G401 (cell line): ENCODE measurements at regions not wholly inside any gene's neighbourhood (a gene's known extent, or its start where the extent isn't known, plus 50 kb on each side); places are given as distances from the start of the nearest gene placed in this dataset.
"Not testable (repeated sequence)": the region's sequence is repeated elsewhere in the genome, so short reads cannot be mapped to it uniquely, and the experiment has no call there.

Experiments
- DNase-seq: peaks from one replicate; pipeline ENCODE4 v3.0.0-alpha.2; 2015; ENCODE audit warnings: low spot score
- in situ Hi-C: cut with HindIII; loops from 2 replicates; pipeline ENCODE4 v1.10.0; 2016; ENCODE audit warnings: low sequenced_read_pairs, mixed read lengths

DNA sequence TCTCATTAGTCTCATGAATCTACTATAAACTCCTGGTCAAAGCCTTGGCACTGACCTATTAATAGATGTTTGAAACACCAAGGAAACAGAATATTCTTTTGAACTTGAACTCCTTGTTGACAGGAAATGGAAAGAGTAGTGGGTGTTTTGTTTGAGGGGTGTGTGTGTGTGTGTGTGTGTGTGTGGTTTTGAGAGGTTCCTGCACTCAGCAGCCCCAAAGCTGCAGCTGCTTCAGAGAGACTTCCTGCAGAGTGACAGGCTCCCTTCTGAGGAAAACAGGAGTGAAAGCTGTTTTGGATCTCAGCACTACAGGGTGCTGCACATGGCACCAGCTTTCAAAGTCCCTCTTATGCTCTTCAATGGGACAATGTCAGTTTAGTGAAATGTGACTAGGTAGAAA lies 546.5 kb upstream of the STEAP1 start:
- DNase-seq = no peak
- in situ Hi-C loops = no loop called here

- in situ Hi-C loops, DNase-seq: not testable (repeated sequence)
Observed at GRCh38 chr7:89616829-89617228, 537.4 kb upstream of the STEAP1 start.

GRCh38 chr7:89618274-89618673 lies 536.0 kb upstream of the STEAP1 start:
- no peak for DNase-seq
- in situ Hi-C loops = no loop called here

GRCh38 chr7:89621925-89622641 lies 532.2 kb upstream of the STEAP1 start:
- in situ Hi-C loops = no loop called here

DNA sequence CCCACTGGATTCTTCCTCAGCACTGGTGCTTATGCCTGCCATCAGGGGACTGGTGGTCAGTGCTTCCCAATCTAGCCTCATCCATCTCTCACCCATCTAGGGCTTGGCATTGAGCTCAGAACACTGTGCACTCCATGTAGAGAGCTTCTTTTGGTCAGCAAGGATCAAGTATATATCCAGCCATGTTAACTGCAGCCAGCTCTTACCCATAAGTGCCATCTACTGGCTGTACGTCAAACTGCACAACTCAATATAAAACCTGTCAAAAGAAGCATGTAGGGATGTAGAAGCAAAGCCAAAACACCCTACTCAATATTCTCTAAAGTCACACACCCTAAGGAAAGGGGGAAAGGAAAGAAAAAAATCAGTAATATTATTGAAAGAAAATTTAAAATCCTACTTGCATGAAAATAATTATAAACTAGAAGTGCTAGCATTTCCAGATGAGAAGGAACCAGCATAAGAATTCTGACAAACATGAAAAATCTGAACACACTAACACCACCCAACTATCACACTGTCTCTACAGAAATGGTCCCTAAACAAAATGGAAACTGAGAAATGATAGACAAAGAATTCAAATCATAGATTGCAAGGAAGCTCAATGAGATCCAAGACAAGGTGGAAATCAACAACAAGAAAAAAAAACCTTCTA lies 531.1 kb upstream of the STEAP1 start:
- in situ Hi-C loops = no loop called here
- peak; percentile 47 for DNase-seq

More at GRCh38 chr7:89621925-89622641, 532.2 kb upstream of the STEAP1 start:
- DNase-seq = no peak

GRCh38 chr7:89624155-89624554 lies 530.1 kb upstream of the STEAP1 start:
- DNase-seq, in situ Hi-C loops: not testable (repeated sequence)

DNA sequence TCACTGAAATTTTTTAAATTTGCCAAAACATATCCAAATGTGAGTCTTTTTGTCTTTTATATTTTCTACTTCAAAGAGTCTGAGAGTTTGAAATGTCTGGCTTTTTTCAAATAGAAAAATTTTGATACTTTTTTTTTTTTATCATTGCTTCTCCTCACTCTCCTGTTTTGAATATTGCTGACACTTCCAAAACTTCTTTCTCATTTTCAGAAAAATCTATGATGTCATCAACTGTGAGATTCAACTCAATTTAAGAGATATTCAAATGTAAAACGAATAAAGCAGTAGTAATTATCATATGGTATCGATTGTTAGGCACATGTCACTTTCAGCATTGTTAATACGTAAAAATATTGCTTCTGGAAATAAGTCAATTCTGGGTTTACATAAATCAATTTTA lies 505.8 kb upstream of the STEAP1 start:
- in situ Hi-C loops = no loop called here
- no peak for DNase-seq

DNA sequence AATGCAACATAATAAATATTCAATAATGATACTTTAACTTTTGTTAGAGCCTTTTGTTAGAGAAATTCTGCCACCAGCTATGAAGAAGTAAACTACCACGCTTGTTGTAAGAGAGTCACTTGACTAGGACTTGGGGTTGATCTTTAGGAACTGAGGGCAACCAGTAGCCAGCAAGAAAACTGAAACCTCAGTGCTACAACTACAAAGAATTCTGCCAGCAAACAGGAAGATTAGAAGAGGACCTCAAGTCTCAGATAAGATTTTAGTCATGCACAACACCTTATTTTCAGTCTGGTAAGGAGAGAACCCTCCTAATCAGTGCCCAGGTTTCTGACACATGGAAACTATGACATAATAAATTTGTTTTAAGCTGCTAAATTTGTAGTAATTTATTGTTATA lies 498.3 kb upstream of the STEAP1 start:
- DNase-seq = no peak

DNA sequence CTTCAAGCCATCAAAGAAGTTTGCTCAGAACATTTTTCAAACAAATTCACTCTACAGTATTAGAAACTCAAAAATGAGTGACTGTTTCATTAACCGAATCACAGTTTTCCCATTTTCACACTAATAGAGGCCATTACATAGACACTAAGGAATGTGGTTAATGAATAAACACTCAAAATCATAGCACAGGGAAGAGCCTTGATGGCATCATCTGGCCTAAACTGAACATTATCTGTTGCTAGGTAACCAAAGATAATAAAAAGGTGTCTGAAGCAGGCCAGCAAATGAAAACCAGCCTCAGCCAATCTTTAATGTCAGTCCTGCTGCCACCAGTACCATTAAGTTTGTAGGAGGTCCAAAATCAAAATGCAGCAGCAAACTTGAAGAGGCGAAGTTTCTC lies 492.4 kb upstream of the STEAP1 start:
- DNase-seq = no peak
- in situ Hi-C loops = no loop called here

More for the DNA sequence above, 498.3 kb upstream of the STEAP1 start:
- in situ Hi-C loops = no loop called here

DNA sequence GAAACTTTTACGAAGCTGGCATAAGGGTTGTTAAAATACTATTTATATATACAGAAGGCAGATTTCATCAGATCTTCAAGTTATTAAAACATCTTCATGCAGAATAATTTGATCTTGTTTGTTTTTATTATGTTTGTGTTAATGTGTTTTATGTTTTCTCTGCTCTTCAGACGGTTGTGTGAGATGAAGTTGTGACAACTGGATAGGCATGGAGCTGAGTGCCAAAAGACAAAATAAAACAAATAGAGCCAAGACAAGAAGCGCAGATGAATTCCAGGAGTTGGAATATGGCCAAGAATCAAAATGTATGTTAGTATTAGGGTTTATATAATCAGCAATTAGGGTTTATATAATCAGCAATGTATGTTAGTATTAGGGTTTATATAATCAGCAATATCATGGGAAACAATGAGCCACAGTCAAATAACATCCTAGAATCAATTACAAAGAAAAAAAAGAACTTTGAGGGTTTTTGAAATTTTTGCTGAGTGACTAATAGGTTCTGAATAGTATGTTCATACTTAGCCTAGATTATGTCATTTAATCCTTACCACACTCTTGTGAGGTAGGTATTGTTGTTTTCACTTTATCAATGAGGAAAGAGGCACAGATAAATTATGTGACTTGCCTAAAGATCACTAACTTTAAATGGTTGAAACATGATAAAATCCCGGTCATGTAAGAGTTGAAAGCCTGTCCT lies 488.0 kb upstream of the STEAP1 start:
- DNase-seq = no peak
- in situ Hi-C loops = no loop called here

DNA sequence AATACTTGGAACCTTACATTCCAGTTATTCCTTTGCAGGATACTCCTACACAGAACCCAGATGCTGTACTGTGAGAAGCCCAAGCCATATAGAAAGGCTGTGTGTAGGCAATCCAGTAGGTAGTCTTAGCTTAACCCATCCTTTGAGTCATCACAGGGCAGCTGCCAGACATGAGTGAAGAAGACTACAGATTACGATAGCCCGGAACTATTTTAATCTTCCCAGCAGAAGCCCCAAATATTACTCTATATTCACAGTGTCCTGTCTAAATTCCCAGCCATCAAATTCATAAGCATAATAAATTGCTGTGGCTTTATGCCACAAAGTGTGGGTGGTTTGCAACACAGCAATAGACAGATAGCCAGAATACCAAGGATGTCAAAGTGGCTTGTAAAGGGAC lies 474.1 kb upstream of the STEAP1 start:
- no peak for DNase-seq
- in situ Hi-C loops = no loop called here

GRCh38 chr7:89681448-89681847 lies 472.8 kb upstream of the STEAP1 start:
- in situ Hi-C loops = no loop called here
- DNase-seq = no peak

DNA sequence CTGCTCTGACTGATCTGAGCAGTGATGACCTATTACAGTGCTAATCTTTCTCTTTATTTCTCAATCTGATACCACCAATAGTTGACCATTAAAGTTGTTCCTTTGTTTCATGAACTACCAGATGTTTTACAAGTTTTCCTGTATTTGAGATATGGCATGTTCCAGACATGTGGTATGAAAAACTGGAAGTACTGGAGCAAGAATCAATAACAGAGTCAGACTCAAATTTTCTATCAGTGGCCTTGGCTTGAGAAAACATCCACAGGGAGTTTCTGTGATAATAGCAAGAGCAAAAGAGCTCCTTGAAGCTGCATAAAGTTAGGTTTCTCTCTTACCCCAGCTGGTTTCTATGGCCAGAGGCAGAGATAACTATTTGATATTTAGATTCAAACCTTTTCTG lies 469.0 kb upstream of the STEAP1 start:
- DNase-seq = no peak
- in situ Hi-C loops = no loop called here

DNA sequence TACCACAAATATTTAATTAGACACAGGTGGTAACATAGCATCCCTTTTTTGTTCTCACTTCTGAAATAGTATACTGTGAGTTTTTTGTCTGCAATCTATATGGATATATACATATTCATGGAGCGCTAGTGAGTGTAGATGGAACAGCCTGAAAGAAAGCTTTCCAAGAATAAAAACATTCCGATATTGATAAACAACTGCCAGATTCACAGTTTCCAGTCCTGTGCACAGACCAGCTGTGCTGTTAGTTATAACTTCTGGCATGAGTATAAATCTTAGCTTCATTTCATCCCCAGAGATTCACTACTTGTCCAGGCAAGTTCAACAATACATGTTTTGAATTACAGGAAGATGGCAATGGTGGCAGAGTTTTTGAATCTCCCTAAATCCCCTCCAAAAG lies 467.1 kb upstream of the STEAP1 start:
- DNase-seq = no peak
- in situ Hi-C loops = no loop called here

DNA sequence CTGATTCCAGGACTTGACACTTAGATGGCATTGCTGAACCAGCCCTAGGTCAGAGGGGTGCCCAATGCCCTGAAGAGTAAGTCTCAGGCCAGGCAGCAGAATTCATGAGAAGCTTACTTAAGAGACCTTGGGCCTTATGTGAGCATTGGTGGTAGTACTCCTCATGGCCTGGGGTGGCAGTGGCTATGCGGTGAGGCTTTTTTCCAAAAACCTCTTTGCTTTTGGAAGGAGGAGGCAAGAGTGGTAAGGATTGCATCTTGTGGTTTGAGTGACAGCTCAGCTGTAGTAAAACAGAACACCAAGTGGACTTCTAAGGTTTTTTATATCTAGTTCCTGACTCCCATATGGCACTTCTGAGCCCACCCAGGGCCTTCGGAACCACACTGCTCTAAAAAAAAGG lies 459.0 kb upstream of the STEAP1 start:
- no peak for DNase-seq
- in situ Hi-C loops = no loop called here

- no peak for DNase-seq
- in situ Hi-C loops = no loop called here
Observed at GRCh38 chr7:89714131-89714530, 440.1 kb upstream of the STEAP1 start.

GRCh38 chr7:89718941-89719340 lies 435.3 kb upstream of the STEAP1 start:
- DNase-seq, in situ Hi-C loops: not testable (repeated sequence)

DNA sequence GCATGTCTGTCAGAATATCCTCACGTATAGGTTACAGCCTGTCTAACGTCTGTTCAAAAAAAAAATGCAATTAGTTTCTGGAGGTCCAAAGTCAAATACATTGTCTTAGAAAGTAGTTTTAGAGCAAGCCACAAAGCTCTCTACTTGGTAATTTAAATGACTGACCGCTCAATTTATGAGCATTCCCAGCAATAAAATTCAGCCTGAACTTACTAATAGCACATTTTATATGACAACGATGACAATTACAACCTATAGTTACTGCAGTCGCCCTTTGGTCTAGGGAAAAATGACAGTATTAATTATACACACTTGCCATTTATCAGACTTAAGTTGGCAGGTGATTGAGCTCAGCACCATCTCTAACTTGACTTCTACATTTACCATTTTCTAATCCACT lies 425.8 kb upstream of the STEAP1 start:
- DNase-seq = no peak
- in situ Hi-C loops = no loop called here

DNA sequence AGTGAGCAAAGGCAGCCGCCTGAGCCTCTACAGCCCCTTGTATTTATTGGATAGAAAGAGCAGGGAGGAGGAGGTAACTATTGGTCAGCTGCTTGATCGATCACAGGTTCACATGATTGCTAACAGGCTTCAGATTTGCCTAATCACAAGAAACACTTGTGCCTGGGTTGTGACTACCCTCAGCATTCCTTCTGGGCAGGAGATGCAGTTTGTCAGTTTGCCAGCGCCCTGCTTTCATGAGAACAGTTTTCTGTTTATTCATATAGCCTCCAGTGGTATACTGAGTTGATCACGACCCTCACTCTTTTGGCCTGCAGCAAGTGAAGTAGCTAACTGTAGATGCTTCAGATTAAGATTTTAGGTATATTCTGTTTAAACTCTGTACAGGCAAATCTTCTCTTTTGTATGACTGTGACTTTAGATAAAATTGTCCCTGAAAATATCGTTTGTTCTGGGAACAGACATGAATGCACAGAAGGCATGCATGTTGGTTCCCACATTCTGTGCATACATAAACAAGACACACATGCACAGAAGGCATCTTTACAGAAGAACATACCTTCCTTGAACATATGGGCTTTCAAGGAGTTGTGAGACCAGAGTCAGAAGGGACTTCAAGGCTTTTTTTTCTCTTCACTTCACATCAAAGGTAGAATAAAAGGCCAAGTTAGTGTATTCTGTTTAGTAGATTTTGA lies 422.4 kb upstream of the STEAP1 start:
- peak; percentile 3 for DNase-seq
- in situ Hi-C loops = no loop called here

- in situ Hi-C loops = no loop called here
- no peak for DNase-seq
Observed at GRCh38 chr7:89738549-89738948, 415.7 kb upstream of the STEAP1 start.
